PC-3 (cell line): ENCODE measurements at regions not wholly inside any gene's neighbourhood (a gene's known extent, or its start where the extent isn't known, plus 50 kb on each side); places are given as distances from the start of the nearest gene placed in this dataset.

Source experiments
- ATAC-seq: fragments of 200-7000 bp; cut with Tn5 transposase; 2 replicates; pipeline ENCODE4 v1.9.1; 2020; ENCODE audit warnings: mild to moderate bottlenecking, moderate library complexity
- BruUV-seq: library from RNA; stranded (reverse); fragments of 400-500 nt; replicated peaks from 2 replicates; lab custom pipeline; 2021; lab: Mats Ljungman, UMichigan
- CTCF ChIA-PET: fragments of 300-600 bp; sonication (Branson Sonifier 250); formaldehyde crosslinking; loops from one replicate; lab custom pipeline; 2022; ENCODE audit warnings: antibody characterized with exemption; lab: Charles Lee
- POLR2A ChIA-PET: fragments of 300-600 bp; sonication (Branson Sonifier 250); formaldehyde crosslinking; loops from one replicate; lab custom pipeline; 2022; ENCODE audit warnings: antibody characterized with exemption; ENCODE audit not compliant: unreplicated experiment; lab: Charles Lee
- DNase-seq: peaks from one replicate; pipeline ENCODE4 v3.0.0-alpha.2; 2015
- H2AFZ ChIP-seq: fragments of 300-600 bp; sonication (generic); 2 replicates; pipeline ENCODE4 v1.6.0; 2016; ENCODE audit warnings: antibody characterized with exemption, low read length
- H3F3A ChIP-seq: fragments of 300-600 bp; sonication (generic); one replicate; pipeline ENCODE4 v1.6.0; 2017; ENCODE audit warnings: antibody characterized with exemption, low read length, control low read depth, mild to moderate bottlenecking; ENCODE audit not compliant: unreplicated experiment
- H3K27ac ChIP-seq: fragments of 300-600 bp; sonication (generic); 2 replicates; pipeline ENCODE4 v1.5.1; 2016; ENCODE audit warnings: mild to moderate bottlenecking, low read length
- H3K27me3 ChIP-seq: fragments of 300-600 bp; sonication (generic); 2 replicates; pipeline ENCODE4 v1.6.1; 2016; ENCODE audit warnings: low read length, mixed read lengths
- H3K36me3 ChIP-seq: fragments of 300-600 bp; sonication (generic); 2 replicates; pipeline ENCODE4 v1.6.1; 2016; ENCODE audit warnings: low read depth, mixed run types, low read length, mixed read lengths
- H3K4me1 ChIP-seq: fragments of 300-600 bp; sonication (generic); 2 replicates; pipeline ENCODE4 v1.5.1; 2016; ENCODE audit warnings: low read length; ENCODE audit not compliant: insufficient read depth
- H3K4me2 ChIP-seq: fragments of 300-600 bp; sonication (generic); 2 replicates; pipeline ENCODE4 v1.6.0; 2016; ENCODE audit warnings: low read length
- H3K4me3 ChIP-seq: fragments of 300-600 bp; sonication (generic); 2 replicates; pipeline ENCODE4 v1.5.1; 2016; ENCODE audit warnings: mild to moderate bottlenecking, low read length, mixed read lengths
- H3K79me2 ChIP-seq: fragments of 300-600 bp; sonication (generic); 2 replicates; pipeline ENCODE4 v1.6.1; 2017; ENCODE audit warnings: low read length, mixed read lengths
- H3K9ac ChIP-seq: fragments of 300-600 bp; sonication (generic); 2 replicates; pipeline ENCODE4 v1.6.0; 2016; ENCODE audit warnings: mild to moderate bottlenecking, low read length
- H3K9me2 ChIP-seq: fragments of 300-600 bp; sonication (generic); replicated peaks from 2 replicates; pipeline ENCODE4 v1.6.1; 2016; ENCODE audit warnings: mixed run types, low read length, mixed read lengths
- H3K9me3 ChIP-seq: fragments of 300-600 bp; sonication (generic); 2 replicates; pipeline ENCODE4 v1.6.1; 2016; ENCODE audit warnings: low read length, mixed read lengths
- H4K20me1 ChIP-seq: fragments of 300-600 bp; sonication (generic); 2 replicates; pipeline ENCODE4 v1.6.1; 2016; ENCODE audit warnings: low read length, mixed read lengths
- CTCF ChIP-seq: fragments of 300-600 bp; sonication (generic); conservative IDR thresholded peaks from 2 replicates; pipeline ENCODE4 v1.5.1; 2017; ENCODE audit warnings: antibody characterized with exemption, low read depth, mild to moderate bottlenecking, low read length
- EZH2 ChIP-seq: fragments of 300-600 bp; sonication (generic); IDR thresholded peaks from one replicate; pipeline ENCODE4 v1.6.1; 2017; ENCODE audit warnings: antibody characterized with exemption, mild to moderate bottlenecking, low read length; ENCODE audit not compliant: unreplicated experiment
- EZH2phosphoT487 ChIP-seq: fragments of 300-600 bp; sonication (generic); IDR thresholded peaks from 2 replicates; pipeline ENCODE4 v1.6.1; 2018; ENCODE audit warnings: mild to moderate bottlenecking, antibody characterized with exemption, low read length, borderline replicate concordance
- intact Hi-C: fragments of 100-400 bp; cut with micrococcal nuclease; formaldehyde crosslinking; loops from 2 replicates; pipeline ENCODE4 v1.9.0; 2023

GRCh38 chr3:56894881-56895431 lies 93.2 kb upstream of the ARHGEF3 start:
- intact Hi-C loops: no loop called here

GRCh38 chr3:56890448-56891091 lies 88.8 kb upstream of the ARHGEF3 start:
- H3F3A ChIP-seq: no peaks in the 10 kb centered on the region
- H3K27me3 ChIP-seq: no peaks in the 10 kb centered on the region
- no peak overlapping the region for H3K4me3 ChIP-seq
- no TSS peak for BruUV-seq
- DNase-seq: no peak
- ChIA-PET POLR2A (no interaction called here), CTCF (no interaction called here)
- no peak overlapping the region for H2AFZ ChIP-seq
- H3K4me2 ChIP-seq: no peak overlapping the region
- H4K20me1 ChIP-seq: no peaks in the 10 kb centered on the region
- intact Hi-C loops: no loop called here
- no peaks in the 10 kb centered on the region for H3K9me3 ChIP-seq
- ATAC-seq: no peak
- H3K27ac ChIP-seq: no peak overlapping the region
- no peaks in the 10 kb centered on the region for H3K36me3 ChIP-seq
- no peaks in the 10 kb centered on the region for H3K79me2 ChIP-seq
- H3K9me2 ChIP-seq: no peaks in the 10 kb centered on the region
- H3K9ac ChIP-seq: no peak overlapping the region
- no peak for TF ChIP-seq EZH2
- H3K4me1 ChIP-seq: no peaks in the 10 kb centered on the region

More at GRCh38 chr3:56894881-56895431, 93.2 kb upstream of the ARHGEF3 start:
- ATAC-seq: no peak
- Histone ChIP-seq H3K9me3 (no peaks in the 10 kb centered on the region), H4K20me1 (no peaks in the 10 kb centered on the region), H3K4me3 (no peak overlapping the region), H3K27me3 (no peaks in the 10 kb centered on the region), H3K79me2 (no peaks in the 10 kb centered on the region), H3K36me3 (no peaks in the 10 kb centered on the region), H3K27ac (no peak overlapping the region), H2AFZ (no peak overlapping the region), H3K9ac (no peak overlapping the region), H3F3A (no peaks in the 10 kb centered on the region), H3K4me1 (no peaks in the 10 kb centered on the region), H3K9me2 (no peaks in the 10 kb centered on the region), H3K4me2 (no peak overlapping the region)
- POLR2A ChIA-PET: no interaction called here
- BruUV-seq: no TSS peak
- CTCF ChIA-PET: no interaction called here
- TF ChIP-seq CTCF: no peak
- DNase-seq: no peak

GRCh38 chr3:56889131-56889530 lies 87.4 kb upstream of the ARHGEF3 start:
- Histone ChIP-seq H3K4me3 (no peak overlapping the region), H3K27me3 (no peaks in the 10 kb centered on the region), H3K4me1 (peaks cover 3% of the 10 kb centered on the region; the same call in 1 of the 2 replicates), H3F3A (no peaks in the 10 kb centered on the region), H3K9me3 (no peaks in the 10 kb centered on the region), H3K4me2 (no peak overlapping the region), H3K27ac (no peak overlapping the region), H3K79me2 (no peaks in the 10 kb centered on the region), H3K9ac (no peak overlapping the region), H2AFZ (no peak overlapping the region), H3K36me3 (no peaks in the 10 kb centered on the region), H3K9me2 (no peaks in the 10 kb centered on the region), H4K20me1 (no peaks in the 10 kb centered on the region)
- TF ChIP-seq EZH2 (no peak), CTCF (no peak), EZH2phosphoT487 (no peak)
- BruUV-seq: no TSS peak
- ChIA-PET POLR2A (no interaction called here), CTCF (no interaction called here)
- ATAC-seq: no peak
- no peak for DNase-seq
- intact Hi-C loops: no loop called here
